Caco-2 (cell line): ENCODE measurements at regions not wholly inside any gene's neighbourhood (a gene's known extent, or its start where the extent isn't known, plus 50 kb on each side); places are given as distances from the start of the nearest gene placed in this dataset.

Source experiments
- BruUV-seq: library from RNA; stranded (reverse); fragments of 400-500 nt; replicated peaks from 2 replicates; lab custom pipeline; 2021; lab: Mats Ljungman, UMichigan
- CTCF ChIA-PET: fragments of 300-600 bp; sonication (Branson Sonifier 250); formaldehyde crosslinking; loops from one replicate; lab custom pipeline; 2022; ENCODE audit warnings: antibody characterized with exemption; lab: Charles Lee
- POLR2A ChIA-PET: fragments of 300-600 bp; sonication (Branson Sonifier 250); formaldehyde crosslinking; loops from one replicate; lab custom pipeline; 2022; ENCODE audit warnings: antibody characterized with exemption; lab: Charles Lee
- DNase-seq, 2 experiments: peaks; one replicate each; pipeline versions ENCODE4 v3.0.0 to v3.0.0-alpha.2; 2020 to 2022
- H3K27me3 ChIP-seq: replicated peaks from 2 replicates; pipeline ENCODE4 v1.6.0; 2011; ENCODE audit warnings: low read length; ENCODE audit not compliant: control insufficient read depth, insufficient read depth
- H3K36me3 ChIP-seq: 2 replicates; pipeline ENCODE4 v1.5.1; 2011; ENCODE audit warnings: low read length; ENCODE audit not compliant: control insufficient read depth, insufficient read depth
- H3K4me1 ChIP-seq: fragments of 250-450 bp; sonication (Bioruptor Pico); 2 replicates; pipeline ENCODE4 v1.5.1; 2020; ENCODE audit warnings: mild to moderate bottlenecking
- H3K4me3 ChIP-seq: 2 replicates; pipeline ENCODE4 v1.5.1; 2011; ENCODE audit warnings: low read depth, mild to moderate bottlenecking, control low read depth, low read length
- H3K9me3 ChIP-seq: fragments of 250-450 bp; sonication (Bioruptor Pico); 2 replicates; pipeline ENCODE4 v1.5.1; 2020; ENCODE audit warnings: mild to moderate bottlenecking, moderate library complexity
- H3K27ac Mint-ChIP-seq: one replicate; pipeline ENCODE4 v1.8.0; 2022; ENCODE audit warnings: mixed read lengths; ENCODE audit not compliant: unreplicated experiment
- H3K27me3 Mint-ChIP-seq: one replicate; pipeline ENCODE4 v1.8.0; 2022; ENCODE audit warnings: mixed read lengths; ENCODE audit not compliant: insufficient read depth, unreplicated experiment
- H3K36me3 Mint-ChIP-seq: one replicate; pipeline ENCODE4 v1.8.0; 2022; ENCODE audit warnings: mild to moderate bottlenecking, mixed read lengths; ENCODE audit not compliant: insufficient read depth, unreplicated experiment
- H3K4me1 Mint-ChIP-seq: one replicate; pipeline ENCODE4 v1.8.0; 2022; ENCODE audit warnings: low read depth, mixed read lengths; ENCODE audit not compliant: unreplicated experiment
- H3K4me3 Mint-ChIP-seq: one replicate; pipeline ENCODE4 v1.8.0; 2022; ENCODE audit warnings: mild to moderate bottlenecking, moderate library complexity, mixed read lengths; ENCODE audit not compliant: unreplicated experiment
- H3K9me3 Mint-ChIP-seq: one replicate; pipeline ENCODE4 v1.8.0; 2022; ENCODE audit warnings: mixed read lengths; ENCODE audit not compliant: unreplicated experiment
- intact Hi-C: fragments of 100-400 bp; cut with micrococcal nuclease; formaldehyde crosslinking; loops from one replicate; pipeline ENCODE4 v1.10.0; 2022; ENCODE audit not compliant: unreplicated experiment
- TF ChIP-seq, protein P1 (sequence below), 2 experiments: fragments of 200-600 bp in 1 of 2; IDR thresholded peaks; 1 replicate in 1 of 2; 2 replicates in 1 of 2; pipeline versions ENCODE4 v1.5.1 to v1.8.0; 2011 to 2022; ENCODE audit warnings: antibody characterized with exemption in 1 of 2, control low read depth in 1 of 2, inconsistent platforms in 1 of 2, low read depth in 1 of 2, low read length in 1 of 2, mild to moderate bottlenecking in 1 of 2, moderate library complexity in 1 of 2; ENCODE audit not compliant: insufficient read depth in 1 of 2, severe bottlenecking in 1 of 2, unreplicated experiment in 1 of 2

DNA sequence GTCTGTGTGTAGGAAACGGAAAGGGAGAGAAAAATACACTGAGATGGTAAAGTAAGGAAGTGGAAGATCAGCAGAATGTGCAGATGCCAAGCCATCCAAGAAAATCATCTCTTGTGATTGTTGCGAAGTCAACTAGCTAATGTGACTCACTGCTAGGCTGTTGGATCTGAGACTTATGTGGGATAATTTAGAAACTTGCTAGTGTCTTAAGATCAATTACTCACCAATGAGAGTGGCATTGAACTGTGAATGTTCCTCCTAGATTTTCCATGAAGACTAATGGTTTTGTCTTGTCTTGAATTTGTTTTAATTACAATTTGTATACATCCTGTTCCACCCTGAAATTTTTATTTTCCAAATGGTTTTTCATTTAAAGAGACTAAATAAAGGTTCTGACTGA, 771.6 kb downstream of the EFNB2 start:
- intact Hi-C loops: no loop called here
- H3K4me1 ChIP-seq: no peaks in the 10 kb centered on the region
- TF ChIP-seq, protein P1, sequence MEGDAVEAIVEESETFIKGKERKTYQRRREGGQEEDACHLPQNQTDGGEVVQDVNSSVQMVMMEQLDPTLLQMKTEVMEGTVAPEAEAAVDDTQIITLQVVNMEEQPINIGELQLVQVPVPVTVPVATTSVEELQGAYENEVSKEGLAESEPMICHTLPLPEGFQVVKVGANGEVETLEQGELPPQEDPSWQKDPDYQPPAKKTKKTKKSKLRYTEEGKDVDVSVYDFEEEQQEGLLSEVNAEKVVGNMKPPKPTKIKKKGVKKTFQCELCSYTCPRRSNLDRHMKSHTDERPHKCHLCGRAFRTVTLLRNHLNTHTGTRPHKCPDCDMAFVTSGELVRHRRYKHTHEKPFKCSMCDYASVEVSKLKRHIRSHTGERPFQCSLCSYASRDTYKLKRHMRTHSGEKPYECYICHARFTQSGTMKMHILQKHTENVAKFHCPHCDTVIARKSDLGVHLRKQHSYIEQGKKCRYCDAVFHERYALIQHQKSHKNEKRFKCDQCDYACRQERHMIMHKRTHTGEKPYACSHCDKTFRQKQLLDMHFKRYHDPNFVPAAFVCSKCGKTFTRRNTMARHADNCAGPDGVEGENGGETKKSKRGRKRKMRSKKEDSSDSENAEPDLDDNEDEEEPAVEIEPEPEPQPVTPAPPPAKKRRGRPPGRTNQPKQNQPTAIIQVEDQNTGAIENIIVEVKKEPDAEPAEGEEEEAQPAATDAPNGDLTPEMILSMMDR (IDR thresholded peaks at IDR 0.05; ENCODE audit: insufficient read depth in 1 of 2, low read depth in 1 of 2, low read length in 1 of 2, severe bottlenecking in 1 of 2, unreplicated experiment in 1 of 2): no peak
- POLR2A ChIA-PET: no interaction called here
- Mint-ChIP-seq H3K27me3 (no peaks in the 10 kb centered on the region), H3K27ac (no peak overlapping the region), H3K4me1 (no peaks in the 10 kb centered on the region), H3K4me3 (no peak overlapping the region), H3K9me3 (no peaks in the 10 kb centered on the region), H3K36me3 (no peaks in the 10 kb centered on the region)
- H3K9me3 ChIP-seq: no peaks in the 10 kb centered on the region
- BruUV-seq: no TSS peak
- CTCF ChIA-PET: no interaction called here
- no peaks in the 10 kb centered on the region for H3K27me3 ChIP-seq
- no peak for DNase-seq
- no peaks in the 10 kb centered on the region for H3K36me3 ChIP-seq
- no peak overlapping the region for H3K4me3 ChIP-seq

- Mint-ChIP-seq H3K27ac (no peak overlapping the region), H3K36me3 (no peaks in the 10 kb centered on the region), H3K4me1 (no peaks in the 10 kb centered on the region), H3K4me3 (no peak overlapping the region), H3K27me3 (no peaks in the 10 kb centered on the region), H3K9me3 (no peaks in the 10 kb centered on the region)
- DNase-seq: no peak
- intact Hi-C loops: no loop called here
- H3K4me1 ChIP-seq: no peaks in the 10 kb centered on the region
- H3K9me3 ChIP-seq: no peaks in the 10 kb centered on the region
- TF ChIP-seq, protein P1 (IDR thresholded peaks at IDR 0.05; ENCODE audit: insufficient read depth in 1 of 2, low read depth in 1 of 2, low read length in 1 of 2, severe bottlenecking in 1 of 2, unreplicated experiment in 1 of 2): no peak
- no peaks in the 10 kb centered on the region for H3K27me3 ChIP-seq
- BruUV-seq: no TSS peak
- ChIA-PET CTCF (no interaction called here), POLR2A (no interaction called here)
- no peaks in the 10 kb centered on the region for H3K36me3 ChIP-seq
- no peak overlapping the region for H3K4me3 ChIP-seq
Measured at GRCh38 chr13:105762096-105762495, 773.4 kb downstream of the EFNB2 start.

GRCh38 chr13:105758918-105759860, 776.3 kb downstream of the EFNB2 start:
- H3K9me3 ChIP-seq: no peaks in the 10 kb centered on the region

More at GRCh38 chr13:105758918-105759860, 776.3 kb downstream of the EFNB2 start:
- no peak overlapping the region for H3K4me3 Mint-ChIP-seq
- no TSS peak for BruUV-seq
- intact Hi-C loops: no loop called here
- POLR2A ChIA-PET: no interaction called here
- CTCF ChIA-PET: no interaction called here
- TF ChIP-seq, protein P1 (IDR thresholded peaks at IDR 0.05; ENCODE audit: insufficient read depth in 1 of 2, low read depth in 1 of 2, low read length in 1 of 2, severe bottlenecking in 1 of 2, unreplicated experiment in 1 of 2): no peak
- H3K27me3 Mint-ChIP-seq: no peaks in the 10 kb centered on the region
- no peaks in the 10 kb centered on the region for H3K4me1 Mint-ChIP-seq
- Histone ChIP-seq H3K4me1 (no peaks in the 10 kb centered on the region), H3K4me3 (no peak overlapping the region), H3K27me3 (no peaks in the 10 kb centered on the region), H3K36me3 (no peaks in the 10 kb centered on the region)
- H3K9me3 Mint-ChIP-seq: no peaks in the 10 kb centered on the region
- DNase-seq: no peak
- H3K27ac Mint-ChIP-seq: no peak overlapping the region
- no peaks in the 10 kb centered on the region for H3K36me3 Mint-ChIP-seq
